C4-2B (cell line): ENCODE measurements at regions not wholly inside any gene's neighbourhood (a gene's known extent, or its start where the extent isn't known, plus 50 kb on each side); places are given as distances from the start of the nearest gene placed in this dataset.

Source experiments
- CTCF ChIP-seq: fragments of 450-650 bp; conservative IDR thresholded peaks from 2 replicates; pipeline ENCODE4 v1.5.1; 2017; ENCODE audit warnings: mild to moderate bottlenecking
- ZFX ChIP-seq: fragments of 450-650 bp; IDR thresholded peaks from 2 replicates; pipeline ENCODE4 v1.6.1; 2017

GRCh38 chr11:26271666-26272065 lies 60.3 kb upstream of the ANO3 start:
- TF ChIP-seq CTCF (no peak), ZFX (no peak)
